ENCODE measurements at regions not wholly inside any gene's neighbourhood (a gene's known extent, or its start where the extent isn't known, plus 50 kb on each side); places are given as distances from the start of the nearest gene placed in this dataset.

DNA sequence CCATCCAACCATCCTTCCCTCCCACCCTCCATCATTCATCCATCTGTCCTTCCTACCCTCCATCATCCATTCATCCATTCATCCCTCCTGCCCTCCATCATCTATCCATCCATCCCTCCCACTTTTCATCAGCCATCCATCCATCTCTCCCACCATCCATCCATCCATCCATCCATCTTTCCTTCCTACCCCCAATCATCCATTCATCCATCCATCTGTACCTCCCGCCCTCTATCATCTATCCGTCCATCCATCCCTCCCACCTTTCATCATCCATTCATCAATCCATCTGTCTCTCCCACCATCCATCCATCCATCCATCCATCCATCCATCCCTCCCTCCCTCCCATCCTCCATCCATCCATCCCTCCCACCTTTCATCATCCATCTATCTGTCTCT is 968.8 kb downstream of the BRD1 start:
- TF ChIP-seq, protein P1, sequence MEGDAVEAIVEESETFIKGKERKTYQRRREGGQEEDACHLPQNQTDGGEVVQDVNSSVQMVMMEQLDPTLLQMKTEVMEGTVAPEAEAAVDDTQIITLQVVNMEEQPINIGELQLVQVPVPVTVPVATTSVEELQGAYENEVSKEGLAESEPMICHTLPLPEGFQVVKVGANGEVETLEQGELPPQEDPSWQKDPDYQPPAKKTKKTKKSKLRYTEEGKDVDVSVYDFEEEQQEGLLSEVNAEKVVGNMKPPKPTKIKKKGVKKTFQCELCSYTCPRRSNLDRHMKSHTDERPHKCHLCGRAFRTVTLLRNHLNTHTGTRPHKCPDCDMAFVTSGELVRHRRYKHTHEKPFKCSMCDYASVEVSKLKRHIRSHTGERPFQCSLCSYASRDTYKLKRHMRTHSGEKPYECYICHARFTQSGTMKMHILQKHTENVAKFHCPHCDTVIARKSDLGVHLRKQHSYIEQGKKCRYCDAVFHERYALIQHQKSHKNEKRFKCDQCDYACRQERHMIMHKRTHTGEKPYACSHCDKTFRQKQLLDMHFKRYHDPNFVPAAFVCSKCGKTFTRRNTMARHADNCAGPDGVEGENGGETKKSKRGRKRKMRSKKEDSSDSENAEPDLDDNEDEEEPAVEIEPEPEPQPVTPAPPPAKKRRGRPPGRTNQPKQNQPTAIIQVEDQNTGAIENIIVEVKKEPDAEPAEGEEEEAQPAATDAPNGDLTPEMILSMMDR (IDR thresholded peaks at IDR 0.05 in 8 of 11, conservative IDR thresholded peaks at IDR 0.05 in 3 of 11), result no peak
- TF ChIP-seq POLR2A (IDR thresholded peaks at IDR 0.05), result no peak

All from spleen (tissue), 7 donors.